ENCODE measurements at regions not wholly inside any gene's neighbourhood (a gene's known extent, or its start where the extent isn't known, plus 50 kb on each side); places are given as distances from the start of the nearest gene placed in this dataset.

DNA sequence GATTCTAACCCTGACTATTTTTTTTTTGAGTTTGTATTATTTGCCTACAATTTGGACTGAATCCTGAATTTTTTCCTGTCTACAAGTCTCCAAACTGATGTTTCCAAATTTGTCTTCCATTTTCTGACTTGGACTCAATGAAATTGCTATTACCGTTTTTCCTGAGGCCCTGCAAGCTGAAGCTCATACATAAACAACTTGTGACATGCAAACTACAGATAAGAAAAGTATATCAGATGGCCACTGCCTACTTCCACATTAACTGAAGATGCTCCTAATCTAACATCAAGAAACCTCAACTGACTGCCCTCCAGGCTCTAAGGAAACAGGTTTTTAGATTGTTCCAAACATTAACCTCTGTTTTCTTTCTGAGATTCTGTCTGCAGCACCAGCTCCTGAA lies 51.1 kb upstream of the KLHDC7A start:
- Histone ChIP-seq H3K36me3 (no peaks in the 10 kb centered on the region), H3K9me3 (replicated peaks) (peaks cover 39% of the 10 kb centered on the region), H3K4me3 (no peak overlapping the region), H3K27ac (replicated peaks) (no peak overlapping the region), H3K27me3 (ENCODE audit: low read depth) (peaks cover 70% of the 10 kb centered on the region), H3K4me1 (no peaks in the 10 kb centered on the region)
- no peak for DNase-seq
- intact Hi-C loops (cut with micrococcal nuclease): no loop called here
- TF ChIP-seq, protein P1, sequence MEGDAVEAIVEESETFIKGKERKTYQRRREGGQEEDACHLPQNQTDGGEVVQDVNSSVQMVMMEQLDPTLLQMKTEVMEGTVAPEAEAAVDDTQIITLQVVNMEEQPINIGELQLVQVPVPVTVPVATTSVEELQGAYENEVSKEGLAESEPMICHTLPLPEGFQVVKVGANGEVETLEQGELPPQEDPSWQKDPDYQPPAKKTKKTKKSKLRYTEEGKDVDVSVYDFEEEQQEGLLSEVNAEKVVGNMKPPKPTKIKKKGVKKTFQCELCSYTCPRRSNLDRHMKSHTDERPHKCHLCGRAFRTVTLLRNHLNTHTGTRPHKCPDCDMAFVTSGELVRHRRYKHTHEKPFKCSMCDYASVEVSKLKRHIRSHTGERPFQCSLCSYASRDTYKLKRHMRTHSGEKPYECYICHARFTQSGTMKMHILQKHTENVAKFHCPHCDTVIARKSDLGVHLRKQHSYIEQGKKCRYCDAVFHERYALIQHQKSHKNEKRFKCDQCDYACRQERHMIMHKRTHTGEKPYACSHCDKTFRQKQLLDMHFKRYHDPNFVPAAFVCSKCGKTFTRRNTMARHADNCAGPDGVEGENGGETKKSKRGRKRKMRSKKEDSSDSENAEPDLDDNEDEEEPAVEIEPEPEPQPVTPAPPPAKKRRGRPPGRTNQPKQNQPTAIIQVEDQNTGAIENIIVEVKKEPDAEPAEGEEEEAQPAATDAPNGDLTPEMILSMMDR (IDR thresholded peaks at IDR 0.05; ENCODE audit: borderline replicate concordance): no peak
